Fibroblast of the aortic adventitia (primary cell): ENCODE measurements at regions not wholly inside any gene's neighbourhood (a gene's known extent, or its start where the extent isn't known, plus 50 kb on each side); places are given as distances from the start of the nearest gene placed in this dataset.

Experiments
- DNase-seq: peaks from one replicate; pipeline ENCODE4 v3.0.0-alpha.2; 2010; ENCODE audit warnings: low read depth
- H3K4me3 ChIP-seq: 2 replicates; pipeline ENCODE4 v1.5.1; 2011; ENCODE audit warnings: low read depth, mild to moderate bottlenecking, control low read depth, low read length, moderate library complexity
- TF ChIP-seq, protein P1 (sequence below): IDR thresholded peaks from 2 replicates; pipeline ENCODE4 v1.5.1; 2011; ENCODE audit warnings: mild to moderate bottlenecking, low read length, control low read depth, inconsistent platforms; ENCODE audit not compliant: insufficient read depth

GRCh38 chr10:131706952-131707351 lies 193.9 kb upstream of the PPP2R2D start:
- TF ChIP-seq, protein P1, sequence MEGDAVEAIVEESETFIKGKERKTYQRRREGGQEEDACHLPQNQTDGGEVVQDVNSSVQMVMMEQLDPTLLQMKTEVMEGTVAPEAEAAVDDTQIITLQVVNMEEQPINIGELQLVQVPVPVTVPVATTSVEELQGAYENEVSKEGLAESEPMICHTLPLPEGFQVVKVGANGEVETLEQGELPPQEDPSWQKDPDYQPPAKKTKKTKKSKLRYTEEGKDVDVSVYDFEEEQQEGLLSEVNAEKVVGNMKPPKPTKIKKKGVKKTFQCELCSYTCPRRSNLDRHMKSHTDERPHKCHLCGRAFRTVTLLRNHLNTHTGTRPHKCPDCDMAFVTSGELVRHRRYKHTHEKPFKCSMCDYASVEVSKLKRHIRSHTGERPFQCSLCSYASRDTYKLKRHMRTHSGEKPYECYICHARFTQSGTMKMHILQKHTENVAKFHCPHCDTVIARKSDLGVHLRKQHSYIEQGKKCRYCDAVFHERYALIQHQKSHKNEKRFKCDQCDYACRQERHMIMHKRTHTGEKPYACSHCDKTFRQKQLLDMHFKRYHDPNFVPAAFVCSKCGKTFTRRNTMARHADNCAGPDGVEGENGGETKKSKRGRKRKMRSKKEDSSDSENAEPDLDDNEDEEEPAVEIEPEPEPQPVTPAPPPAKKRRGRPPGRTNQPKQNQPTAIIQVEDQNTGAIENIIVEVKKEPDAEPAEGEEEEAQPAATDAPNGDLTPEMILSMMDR = no peak
- no peak for DNase-seq
- H3K4me3 ChIP-seq = no peak overlapping the region

- DNase-seq = no peak
- H3K4me3 ChIP-seq = no peak overlapping the region
- TF ChIP-seq, protein P1 = no peak
Measured at GRCh38 chr10:131708225-131708880, 192.5 kb upstream of the PPP2R2D start.

- TF ChIP-seq, protein P1 = no peak
- H3K4me3 ChIP-seq = no peak overlapping the region
- no peak for DNase-seq
Measured at GRCh38 chr10:131710142-131710861, 190.5 kb upstream of the PPP2R2D start.

GRCh38 chr10:131722121-131722520 lies 178.7 kb upstream of the PPP2R2D start:
- DNase-seq = no peak
- TF ChIP-seq, protein P1 = no peak
- no peak overlapping the region for H3K4me3 ChIP-seq

DNA sequence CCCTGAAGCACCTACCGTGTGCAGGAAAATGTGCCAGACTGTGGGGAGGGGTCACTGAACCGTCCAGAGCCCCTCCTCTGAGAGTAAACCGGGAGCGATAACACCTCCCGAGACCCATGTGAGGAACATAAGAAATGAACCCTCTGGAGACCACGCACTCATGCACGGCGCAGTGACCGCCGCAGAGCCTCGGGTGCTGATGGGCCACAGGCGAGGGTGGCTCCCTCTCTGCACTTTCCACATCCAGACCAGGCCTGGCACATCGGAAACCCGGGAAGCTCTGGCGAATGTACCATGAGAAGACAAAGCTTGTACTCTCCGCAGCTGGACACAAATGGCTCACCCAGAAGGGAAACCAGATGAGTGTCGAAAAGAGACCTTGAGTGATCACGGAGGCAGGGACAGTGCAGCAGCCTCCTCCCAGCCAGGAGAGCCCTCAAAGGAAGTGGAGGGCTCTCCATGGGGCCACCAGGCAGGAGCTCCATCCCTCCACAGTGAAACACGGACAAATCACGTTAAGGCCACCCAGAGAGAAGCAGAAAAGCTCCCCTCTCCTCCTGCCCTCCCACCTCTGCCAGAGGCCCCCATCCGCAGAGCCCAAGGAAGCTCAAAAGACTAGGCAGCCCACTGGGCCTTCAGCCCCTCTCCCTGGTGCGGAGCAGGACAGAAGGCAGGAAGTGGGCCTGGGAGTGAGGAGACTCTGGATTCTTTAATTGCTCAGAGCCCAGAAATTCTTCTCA lies 178.1 kb upstream of the PPP2R2D start:
- no peak overlapping the region for H3K4me3 ChIP-seq
- TF ChIP-seq, protein P1 = no peak
- DNase-seq = no peak

GRCh38 chr10:131723297-131724168 lies 177.3 kb upstream of the PPP2R2D start:
- DNase-seq = no peak
- H3K4me3 ChIP-seq = no peak overlapping the region
- TF ChIP-seq, protein P1 = no peak
